IPS DF 4.7 (cell line): ENCODE measurements at regions not wholly inside any gene's neighbourhood (a gene's known extent, or its start where the extent isn't known, plus 50 kb on each side); places are given as distances from the start of the nearest gene placed in this dataset.
"Not testable (repeated sequence)": the region's sequence is repeated elsewhere in the genome, so short reads cannot be mapped to it uniquely, and the experiment has no call there.

ENCODE experiments used
- DNase-seq: peaks from one replicate; pipeline ENCODE4 v3.0.0-alpha.2; 2013; ENCODE audit warnings: low spot score; ENCODE audit errors: extremely low read depth

- DNase-seq, result not testable (repeated sequence)
Measured at GRCh38 chr7:91627324-91627723, 253.2 kb downstream of the MTERF1 start.

GRCh38 chr7:91628742-91629141 lies 251.8 kb downstream of the MTERF1 start:
- no peak for DNase-seq

- DNase-seq, result no peak
Measured at GRCh38 chr7:91630581-91631380, 249.7 kb downstream of the MTERF1 start.

GRCh38 chr7:91632234-91632940 lies 248.1 kb downstream of the MTERF1 start:
- DNase-seq, result no peak

GRCh38 chr7:91633013-91633441 lies 247.5 kb downstream of the MTERF1 start:
- no peak for DNase-seq

GRCh38 chr7:91634485-91635177 lies 245.9 kb downstream of the MTERF1 start:
- DNase-seq, result no peak

GRCh38 chr7:91636129-91636724 lies 244.3 kb downstream of the MTERF1 start:
- DNase-seq, result peak; percentile 9

GRCh38 chr7:91636728-91637127 lies 243.8 kb downstream of the MTERF1 start:
- no peak for DNase-seq

GRCh38 chr7:91644256-91644655 lies 236.2 kb downstream of the MTERF1 start:
- no peak for DNase-seq

- no peak for DNase-seq
Measured at GRCh38 chr7:91645542-91645941, 235.0 kb downstream of the MTERF1 start.

- no peak for DNase-seq
Measured at GRCh38 chr7:91651986-91652385, 228.5 kb downstream of the MTERF1 start.

GRCh38 chr7:91653286-91653685 lies 227.2 kb downstream of the MTERF1 start:
- DNase-seq, result no peak

- DNase-seq, result no peak
Measured at GRCh38 chr7:91655656-91656055, 224.8 kb downstream of the MTERF1 start.

GRCh38 chr7:91656541-91657482 lies 223.7 kb downstream of the MTERF1 start:
- no peak for DNase-seq

- no peak for DNase-seq
Measured at GRCh38 chr7:91657483-91658071, 222.9 kb downstream of the MTERF1 start.

GRCh38 chr7:91659096-91659495 lies 221.4 kb downstream of the MTERF1 start:
- no peak for DNase-seq

GRCh38 chr7:91660734-91661356 lies 219.7 kb downstream of the MTERF1 start:
- DNase-seq, result no peak

GRCh38 chr7:91661727-91662126 lies 218.8 kb downstream of the MTERF1 start:
- no peak for DNase-seq

GRCh38 chr7:91668217-91668616 lies 212.3 kb downstream of the MTERF1 start:
- no peak for DNase-seq

- DNase-seq, result no peak
Measured at GRCh38 chr7:91671245-91671644, 209.3 kb downstream of the MTERF1 start.
